ENCODE measurements at regions not wholly inside any gene's neighbourhood (a gene's known extent, or its start where the extent isn't known, plus 50 kb on each side); places are given as distances from the start of the nearest gene placed in this dataset.

DNA sequence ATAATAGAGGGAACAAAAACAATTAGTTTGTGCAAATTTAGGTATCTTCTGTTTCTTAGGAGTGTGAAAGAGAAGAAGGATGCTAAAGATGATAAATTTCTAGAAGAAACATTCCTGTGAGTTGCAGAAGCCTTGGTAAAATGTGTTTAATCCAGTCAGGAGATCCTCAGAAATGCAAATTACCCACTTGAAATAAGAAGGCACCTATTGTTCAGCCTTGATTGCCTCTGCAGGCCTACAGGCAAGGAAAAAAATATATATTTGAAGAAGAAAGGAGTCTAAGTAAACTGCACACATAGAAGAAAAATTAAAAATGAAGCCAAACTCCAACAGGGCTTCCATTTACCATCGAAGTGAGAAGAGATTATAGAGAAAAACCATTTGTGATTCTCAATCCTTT, 51.0 kb upstream of the LHX8 start:
- TF ChIP-seq, protein P1, sequence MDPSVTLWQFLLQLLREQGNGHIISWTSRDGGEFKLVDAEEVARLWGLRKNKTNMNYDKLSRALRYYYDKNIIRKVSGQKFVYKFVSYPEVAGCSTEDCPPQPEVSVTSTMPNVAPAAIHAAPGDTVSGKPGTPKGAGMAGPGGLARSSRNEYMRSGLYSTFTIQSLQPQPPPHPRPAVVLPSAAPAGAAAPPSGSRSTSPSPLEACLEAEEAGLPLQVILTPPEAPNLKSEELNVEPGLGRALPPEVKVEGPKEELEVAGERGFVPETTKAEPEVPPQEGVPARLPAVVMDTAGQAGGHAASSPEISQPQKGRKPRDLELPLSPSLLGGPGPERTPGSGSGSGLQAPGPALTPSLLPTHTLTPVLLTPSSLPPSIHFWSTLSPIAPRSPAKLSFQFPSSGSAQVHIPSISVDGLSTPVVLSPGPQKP (IDR thresholded peaks at IDR 0.05; ENCODE audit: borderline replicate concordance, low read depth, low read length): no peak
- TF ChIP-seq, protein P2, sequence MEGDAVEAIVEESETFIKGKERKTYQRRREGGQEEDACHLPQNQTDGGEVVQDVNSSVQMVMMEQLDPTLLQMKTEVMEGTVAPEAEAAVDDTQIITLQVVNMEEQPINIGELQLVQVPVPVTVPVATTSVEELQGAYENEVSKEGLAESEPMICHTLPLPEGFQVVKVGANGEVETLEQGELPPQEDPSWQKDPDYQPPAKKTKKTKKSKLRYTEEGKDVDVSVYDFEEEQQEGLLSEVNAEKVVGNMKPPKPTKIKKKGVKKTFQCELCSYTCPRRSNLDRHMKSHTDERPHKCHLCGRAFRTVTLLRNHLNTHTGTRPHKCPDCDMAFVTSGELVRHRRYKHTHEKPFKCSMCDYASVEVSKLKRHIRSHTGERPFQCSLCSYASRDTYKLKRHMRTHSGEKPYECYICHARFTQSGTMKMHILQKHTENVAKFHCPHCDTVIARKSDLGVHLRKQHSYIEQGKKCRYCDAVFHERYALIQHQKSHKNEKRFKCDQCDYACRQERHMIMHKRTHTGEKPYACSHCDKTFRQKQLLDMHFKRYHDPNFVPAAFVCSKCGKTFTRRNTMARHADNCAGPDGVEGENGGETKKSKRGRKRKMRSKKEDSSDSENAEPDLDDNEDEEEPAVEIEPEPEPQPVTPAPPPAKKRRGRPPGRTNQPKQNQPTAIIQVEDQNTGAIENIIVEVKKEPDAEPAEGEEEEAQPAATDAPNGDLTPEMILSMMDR (conservative IDR thresholded peaks at IDR 0.05; ENCODE audit: low read depth, low read length): no peak
- TF ChIP-seq CEBPB (IDR thresholded peaks at IDR 0.05; ENCODE audit: low read depth, low read length): no peak
- TF ChIP-seq POLR2A (IDR thresholded peaks at IDR 0.05; ENCODE audit: low read depth, low read length): no peak
